ENCODE measurements at regions not wholly inside any gene's neighbourhood (a gene's known extent, or its start where the extent isn't known, plus 50 kb on each side); places are given as distances from the start of the nearest gene placed in this dataset.

GRCh38 chrX:94576367-94577004 lies 902.5 kb downstream of the FAM133A start:
- TF ChIP-seq POLR2AphosphoS5 (IDR thresholded peaks at IDR 0.05) (no peak), CTCF (IDR thresholded peaks at IDR 0.05) (no peak), POLR2A (IDR thresholded peaks at IDR 0.05) (no peak)
